GM18861 (cell line): ENCODE measurements at regions not wholly inside any gene's neighbourhood (a gene's known extent, or its start where the extent isn't known, plus 50 kb on each side); places are given as distances from the start of the nearest gene placed in this dataset.
"Not testable (repeated sequence)": the region's sequence is repeated elsewhere in the genome, so short reads cannot be mapped to it uniquely, and the experiment has no call there.

Experiments
- ATAC-seq: cut with Tn5 transposase; IDR thresholded peaks from one replicate; pipeline ENCODE4 v1.9.1; 2021; ENCODE audit not compliant: unreplicated experiment

DNA sequence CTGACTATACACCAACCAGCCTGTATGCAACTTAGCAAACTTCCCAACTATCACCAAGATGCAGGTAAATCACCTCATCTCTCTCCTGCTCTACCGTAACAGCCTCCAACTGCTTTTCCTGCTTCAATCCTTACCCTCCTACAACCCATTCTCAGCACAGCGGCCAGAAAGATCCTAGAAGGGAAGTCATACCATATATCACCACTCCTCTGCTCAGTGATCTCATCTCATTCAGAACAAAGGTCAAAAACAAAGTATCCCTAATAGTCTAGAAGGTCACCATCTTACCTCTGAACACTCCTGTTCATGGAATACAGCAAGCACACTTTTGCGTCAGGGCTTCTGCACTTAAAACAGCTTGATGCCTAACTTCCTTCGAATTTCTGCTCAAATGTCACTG, 62.2 kb upstream of the RNF38 start:
- no peak for ATAC-seq

DNA sequence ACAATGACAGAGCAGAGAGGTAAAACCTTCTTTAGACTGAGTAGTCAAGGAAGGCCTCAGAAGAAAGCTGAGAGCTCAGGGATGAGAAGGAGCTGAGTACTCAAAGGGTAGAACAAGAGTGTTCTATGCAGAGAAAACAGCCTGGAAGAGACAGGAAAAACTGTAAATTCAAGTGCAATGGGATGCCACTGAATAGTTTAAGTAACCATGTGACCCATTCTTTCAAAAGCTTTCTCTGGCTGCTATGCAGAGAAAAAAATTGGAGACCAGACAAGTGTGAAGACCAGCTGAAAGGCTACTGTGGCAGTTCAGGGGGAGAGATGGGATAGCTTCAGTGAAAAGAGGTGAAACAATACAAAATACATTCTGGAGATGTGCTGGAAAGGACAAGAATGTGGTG, 61.3 kb upstream of the RNF38 start:
- ATAC-seq: no peak

GRCh38 chr9:36458430-36458915, 58.4 kb upstream of the RNF38 start:
- not testable (repeated sequence) for ATAC-seq

DNA sequence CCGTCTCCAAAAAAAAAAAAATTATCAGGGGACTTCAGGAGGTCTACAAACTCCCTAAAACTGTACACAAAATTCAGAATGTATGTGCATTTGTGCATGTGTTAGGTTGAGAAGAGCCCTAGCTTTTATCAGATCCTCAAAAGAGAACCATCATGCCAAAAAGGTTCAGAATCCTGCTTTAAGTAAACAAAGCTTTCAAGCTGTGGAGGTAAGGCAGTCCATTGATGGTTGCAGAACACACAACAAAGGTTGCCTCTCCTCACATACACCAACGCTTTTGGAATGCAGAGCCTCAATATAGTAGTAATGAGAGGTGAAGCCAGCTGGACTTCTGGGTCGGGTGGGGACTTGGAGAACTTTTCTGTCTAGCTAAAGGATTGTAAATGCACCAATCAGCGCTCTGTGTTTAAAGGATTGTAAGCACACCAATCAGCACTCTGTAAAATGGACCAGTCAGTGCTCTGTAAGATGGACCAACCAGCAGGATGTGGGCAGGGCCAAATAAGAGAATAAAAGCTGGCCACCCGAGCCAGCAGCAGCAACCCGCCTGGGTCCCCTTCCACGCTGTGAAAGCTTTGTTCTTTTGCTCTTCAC, 57.9 kb upstream of the RNF38 start:
- ATAC-seq: no peak

GRCh38 chr9:36456480-36457065, 56.5 kb upstream of the RNF38 start:
- ATAC-seq: no peak

DNA sequence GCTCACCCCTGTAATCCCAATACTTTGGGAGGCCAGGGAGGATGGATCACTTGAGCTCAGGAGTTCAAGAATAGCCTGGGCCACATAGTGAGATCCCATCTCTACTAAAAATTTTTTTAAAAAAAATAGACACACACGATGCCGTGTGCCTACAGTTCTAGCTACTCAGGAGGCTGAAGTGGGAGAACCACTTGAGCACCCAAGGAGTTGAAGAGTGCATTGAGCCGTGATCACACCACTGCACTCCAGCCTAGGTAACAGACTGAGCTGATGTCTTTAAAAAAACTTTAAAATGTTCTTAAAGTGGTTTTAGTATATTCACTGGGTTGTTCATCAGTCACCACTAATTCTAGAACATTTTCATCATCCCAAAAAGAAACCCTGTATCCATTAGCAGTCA, 51.9 kb upstream of the RNF38 start:
- no peak for ATAC-seq

GRCh38 chr9:36450110-36450732, 50.2 kb upstream of the RNF38 start:
- ATAC-seq: no peak
